ENCODE measurements at regions not wholly inside any gene's neighbourhood (a gene's known extent, or its start where the extent isn't known, plus 50 kb on each side); places are given as distances from the start of the nearest gene placed in this dataset.
"Not testable (repeated sequence)": the region's sequence is repeated elsewhere in the genome, so short reads cannot be mapped to it uniquely, and the experiment has no call there.

GRCh38 chrY:18936831-18937230, 163.3 kb upstream of the HSFY2 start:
- DNase-seq (no peak), ATAC-seq (no peak)
- Histone ChIP-seq H3K4me3 (ENCODE audit: low read length) (no peak overlapping the region), H3K27me3 (ENCODE audit: control insufficient read depth, insufficient read depth, low read length) (no peaks in the 10 kb centered on the region), H3K27ac (ENCODE audit: low read length) (no peak overlapping the region), H3K9me3 (ENCODE audit: control insufficient read depth, insufficient read depth, low read length) (no peaks in the 10 kb centered on the region), H3K4me1 (ENCODE audit: control insufficient read depth, insufficient read depth, low read length) (no peaks in the 10 kb centered on the region), H3K36me3 (ENCODE audit: control insufficient read depth, insufficient read depth, low read length) (no peaks in the 10 kb centered on the region)
- intact Hi-C loops (cut with micrococcal nuclease): no loop called here
- H3K4me3 Mint-ChIP-seq: no peak overlapping the region
- H3K4me1 Mint-ChIP-seq: no peaks in the 10 kb centered on the region
- H3K36me3 Mint-ChIP-seq: no peaks in the 10 kb centered on the region
- no peaks in the 10 kb centered on the region for H3K27me3 Mint-ChIP-seq (ENCODE audit: low read depth in 2 of 2)
- TF ChIP-seq, protein P1, sequence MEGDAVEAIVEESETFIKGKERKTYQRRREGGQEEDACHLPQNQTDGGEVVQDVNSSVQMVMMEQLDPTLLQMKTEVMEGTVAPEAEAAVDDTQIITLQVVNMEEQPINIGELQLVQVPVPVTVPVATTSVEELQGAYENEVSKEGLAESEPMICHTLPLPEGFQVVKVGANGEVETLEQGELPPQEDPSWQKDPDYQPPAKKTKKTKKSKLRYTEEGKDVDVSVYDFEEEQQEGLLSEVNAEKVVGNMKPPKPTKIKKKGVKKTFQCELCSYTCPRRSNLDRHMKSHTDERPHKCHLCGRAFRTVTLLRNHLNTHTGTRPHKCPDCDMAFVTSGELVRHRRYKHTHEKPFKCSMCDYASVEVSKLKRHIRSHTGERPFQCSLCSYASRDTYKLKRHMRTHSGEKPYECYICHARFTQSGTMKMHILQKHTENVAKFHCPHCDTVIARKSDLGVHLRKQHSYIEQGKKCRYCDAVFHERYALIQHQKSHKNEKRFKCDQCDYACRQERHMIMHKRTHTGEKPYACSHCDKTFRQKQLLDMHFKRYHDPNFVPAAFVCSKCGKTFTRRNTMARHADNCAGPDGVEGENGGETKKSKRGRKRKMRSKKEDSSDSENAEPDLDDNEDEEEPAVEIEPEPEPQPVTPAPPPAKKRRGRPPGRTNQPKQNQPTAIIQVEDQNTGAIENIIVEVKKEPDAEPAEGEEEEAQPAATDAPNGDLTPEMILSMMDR (IDR thresholded peaks at IDR 0.05): no peak
- H3K9me3 Mint-ChIP-seq: no peaks in the 10 kb centered on the region
- H3K27ac Mint-ChIP-seq: no peak overlapping the region

GRCh38 chrY:18919256-18919655, 145.7 kb upstream of the HSFY2 start:
- Histone ChIP-seq H3K9me3 (ENCODE audit: control insufficient read depth, insufficient read depth, low read length) (no peaks in the 10 kb centered on the region), H3K4me3 (ENCODE audit: low read length) (no peak overlapping the region), H3K27me3 (ENCODE audit: control insufficient read depth, insufficient read depth, low read length) (no peaks in the 10 kb centered on the region), H3K27ac (ENCODE audit: low read length) (no peak overlapping the region), H3K4me1 (ENCODE audit: control insufficient read depth, insufficient read depth, low read length) (no peaks in the 10 kb centered on the region), H3K36me3 (ENCODE audit: control insufficient read depth, insufficient read depth, low read length) (no peaks in the 10 kb centered on the region)
- Mint-ChIP-seq H3K27me3 (ENCODE audit: low read depth in 2 of 2) (no peaks in the 10 kb centered on the region), H3K4me1 (peaks cover 0 to 22% of the 10 kb centered on the region in 2 donors), H3K36me3 (no peaks in the 10 kb centered on the region), H3K27ac (no peak overlapping the region), H3K9me3 (no peaks in the 10 kb centered on the region), H3K4me3 (no peak overlapping the region)
- DNase-seq (no peak), ATAC-seq (no peak)
- 96% methylated on average over 5 of the region's 5 CpGs for WGBS (ENCODE audit: insufficient coverage)
- intact Hi-C loops (cut with micrococcal nuclease): no loop called here
- TF ChIP-seq, protein P1 (IDR thresholded peaks at IDR 0.05): no peak

GRCh38 chrY:18912846-18913245, 139.3 kb upstream of the HSFY2 start:
- peaks cover 0 to 4% of the 10 kb centered on the region in 2 donors for H3K4me1 Mint-ChIP-seq
- Histone ChIP-seq H3K27me3 (ENCODE audit: control insufficient read depth, insufficient read depth, low read length) (no peaks in the 10 kb centered on the region), H3K4me3 (ENCODE audit: low read length) (no peak overlapping the region), H3K9me3 (ENCODE audit: control insufficient read depth, insufficient read depth, low read length) (no peaks in the 10 kb centered on the region), H3K4me1 (ENCODE audit: control insufficient read depth, insufficient read depth, low read length) (no peaks in the 10 kb centered on the region), H3K27ac (ENCODE audit: low read length) (no peak overlapping the region), H3K36me3 (ENCODE audit: control insufficient read depth, insufficient read depth, low read length) (no peaks in the 10 kb centered on the region)
- TF ChIP-seq, protein P1 (IDR thresholded peaks at IDR 0.05): no peak
- intact Hi-C loops (cut with micrococcal nuclease): no loop called here
- H3K4me3 Mint-ChIP-seq: no peak overlapping the region
- ATAC-seq (no peak), DNase-seq (no peak)
- no peak overlapping the region for H3K27ac Mint-ChIP-seq
- no peaks in the 10 kb centered on the region for H3K9me3 Mint-ChIP-seq
- no CpG with 5 or more reads among the region's 2 CpGs for WGBS (ENCODE audit: insufficient coverage)
- no peaks in the 10 kb centered on the region for H3K36me3 Mint-ChIP-seq
- H3K27me3 Mint-ChIP-seq (ENCODE audit: low read depth in 2 of 2): no peaks in the 10 kb centered on the region

- ATAC-seq (no peak), DNase-seq (no peak)
- TF ChIP-seq, protein P1 (IDR thresholded peaks at IDR 0.05): no peak
- Histone ChIP-seq H3K4me1 (ENCODE audit: control insufficient read depth, insufficient read depth, low read length) (no peaks in the 10 kb centered on the region), H3K9me3 (ENCODE audit: control insufficient read depth, insufficient read depth, low read length) (no peaks in the 10 kb centered on the region), H3K27ac (ENCODE audit: low read length) (no peak overlapping the region), H3K36me3 (ENCODE audit: control insufficient read depth, insufficient read depth, low read length) (no peaks in the 10 kb centered on the region), H3K27me3 (ENCODE audit: control insufficient read depth, insufficient read depth, low read length) (no peaks in the 10 kb centered on the region), H3K4me3 (ENCODE audit: low read length) (no peak overlapping the region)
- H3K27me3 Mint-ChIP-seq (ENCODE audit: low read depth in 2 of 2): no peaks in the 10 kb centered on the region
- H3K4me1 Mint-ChIP-seq: no peaks in the 10 kb centered on the region
- no peaks in the 10 kb centered on the region for H3K9me3 Mint-ChIP-seq
- H3K27ac Mint-ChIP-seq: no peak overlapping the region
- intact Hi-C loops (cut with micrococcal nuclease): no loop called here
- H3K36me3 Mint-ChIP-seq: no peaks in the 10 kb centered on the region
- H3K4me3 Mint-ChIP-seq: no peak overlapping the region
- WGBS (ENCODE audit: insufficient coverage): no CpG with 5 or more reads among the region's 1 CpG
These were observed 136.3 kb upstream of the HSFY2 start for GRCh38 chrY:18909846-18910245.

DNA sequence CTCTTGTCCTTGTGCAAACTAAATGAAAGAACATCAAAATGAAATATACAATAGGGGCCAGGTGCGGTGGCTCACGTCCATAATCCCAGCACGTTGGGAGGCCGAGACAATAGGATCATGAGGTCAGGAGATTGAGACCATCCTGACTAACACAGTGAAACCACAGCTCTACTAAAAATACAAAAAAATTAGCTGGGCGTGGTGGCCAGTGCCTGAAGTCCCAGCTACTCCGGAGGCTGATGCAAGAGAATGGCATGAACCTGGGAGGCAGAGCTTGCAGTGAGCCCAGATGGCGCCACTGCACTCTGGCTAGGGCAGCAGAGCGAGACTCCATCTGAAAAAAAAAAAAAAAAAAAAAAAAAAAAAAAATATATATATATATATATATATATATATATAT, 132.7 kb upstream of the HSFY2 start:
- H3K27ac Mint-ChIP-seq; H3K9me3 Mint-ChIP-seq; H3K27me3 ChIP-seq (ENCODE audit: control insufficient read depth, insufficient read depth, low read length); H3K36me3 ChIP-seq (ENCODE audit: control insufficient read depth, insufficient read depth, low read length); H3K36me3 Mint-ChIP-seq; intact Hi-C loops (cut with micrococcal nuclease); H3K4me1 ChIP-seq (ENCODE audit: control insufficient read depth, insufficient read depth, low read length); H3K4me3 ChIP-seq (ENCODE audit: low read length); H3K27ac ChIP-seq (ENCODE audit: low read length); H3K4me3 Mint-ChIP-seq; DNase-seq; H3K9me3 ChIP-seq (ENCODE audit: control insufficient read depth, insufficient read depth, low read length); H3K4me1 Mint-ChIP-seq; H3K27me3 Mint-ChIP-seq (ENCODE audit: low read depth in 2 of 2); ATAC-seq: not testable (repeated sequence)
- WGBS (ENCODE audit: insufficient coverage): 100% methylated on average over 6 of the region's 8 CpGs
